CD1c-positive myeloid dendritic cell (primary cell): ENCODE measurements at regions not wholly inside any gene's neighbourhood (a gene's known extent, or its start where the extent isn't known, plus 50 kb on each side); places are given as distances from the start of the nearest gene placed in this dataset.

Source experiments
- DNase-seq: peaks from one replicate; pipeline ENCODE4 v3.0.0-alpha.2; 2016; ENCODE audit errors: extremely low spot score

GRCh38 chr5:82396871-82397514 lies 118.8 kb upstream of the RPS23 start:
- no peak for DNase-seq

DNA sequence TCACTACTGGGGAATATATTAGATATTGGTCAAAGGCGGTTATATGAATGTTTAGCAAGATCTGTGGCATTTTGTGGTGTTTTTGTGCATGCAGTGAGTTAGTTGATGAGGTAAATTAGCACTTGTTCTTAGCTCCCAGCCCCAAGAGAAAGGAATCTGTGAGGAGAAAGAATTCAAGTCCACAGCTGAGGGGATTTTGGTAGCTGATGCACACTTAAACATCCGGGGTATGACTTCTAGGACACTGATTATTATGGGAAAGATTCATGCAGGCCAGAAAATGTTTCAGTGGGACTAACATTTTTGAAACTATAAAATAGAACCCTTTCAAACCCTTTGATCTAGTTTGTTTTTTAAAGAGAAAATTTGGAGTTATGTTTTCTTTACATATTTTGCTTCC lies 118.2 kb upstream of the RPS23 start:
- no peak for DNase-seq

- no peak for DNase-seq
Observed at GRCh38 chr5:82393951-82394350, 115.8 kb upstream of the RPS23 start.

DNA sequence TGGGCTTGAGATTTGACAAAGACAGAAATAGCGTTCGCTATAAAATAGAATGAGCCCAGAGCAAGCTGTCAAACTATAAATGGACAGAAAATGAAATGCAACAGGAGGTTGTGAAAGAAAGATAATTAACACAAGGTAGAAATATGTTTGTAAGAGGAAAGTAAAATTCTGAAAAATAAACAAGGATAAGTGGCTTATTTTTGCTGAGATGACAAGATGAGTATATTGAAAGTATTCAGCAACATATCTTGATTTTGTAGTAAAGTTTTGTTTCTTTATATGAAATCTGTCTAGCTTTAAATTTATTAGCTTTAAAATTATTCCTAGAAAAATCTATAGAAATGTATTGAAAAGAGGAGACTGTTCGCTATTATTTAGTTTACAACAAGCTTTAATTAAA lies 111.9 kb upstream of the RPS23 start:
- DNase-seq = no peak

DNA sequence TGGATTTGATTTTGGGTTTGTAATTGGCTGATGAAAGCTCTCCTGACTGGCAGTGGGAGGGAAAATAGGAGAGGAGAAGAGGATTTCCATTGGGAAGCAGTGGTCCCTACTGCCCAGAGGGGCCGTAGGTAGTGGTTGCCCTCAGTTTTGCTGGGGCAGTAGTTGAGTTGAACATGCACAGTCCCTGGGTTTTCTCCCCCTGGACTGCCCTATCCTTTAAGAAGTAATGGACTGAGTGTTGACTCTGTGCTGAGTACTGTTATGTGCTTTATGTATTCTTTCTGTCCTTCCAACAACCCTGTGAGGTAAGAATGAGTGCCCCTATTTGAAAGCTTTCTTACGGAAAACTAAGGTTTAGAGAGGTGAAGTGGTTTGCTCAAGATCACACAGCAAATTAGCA lies 111.2 kb upstream of the RPS23 start:
- DNase-seq = no peak

- no peak for DNase-seq
Observed at GRCh38 chr5:82388181-82388580, 110.0 kb upstream of the RPS23 start.

DNA sequence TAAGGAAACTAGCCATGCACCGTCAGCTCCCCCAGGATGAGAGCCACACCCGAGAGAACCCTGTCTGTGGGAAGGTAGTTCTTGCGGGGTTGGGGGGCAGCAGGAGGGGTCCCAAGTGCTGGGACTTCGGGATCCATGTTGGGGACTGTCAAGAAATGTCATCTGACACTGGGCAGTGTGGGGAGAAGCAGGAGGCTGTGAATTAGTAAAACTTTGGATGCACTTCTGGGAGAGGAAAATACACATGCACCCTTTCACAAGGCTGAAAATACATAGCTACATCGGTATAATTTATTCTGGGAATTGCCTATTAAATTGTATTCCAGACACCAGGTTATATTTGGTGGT lies 109.6 kb upstream of the RPS23 start:
- DNase-seq = no peak

DNA sequence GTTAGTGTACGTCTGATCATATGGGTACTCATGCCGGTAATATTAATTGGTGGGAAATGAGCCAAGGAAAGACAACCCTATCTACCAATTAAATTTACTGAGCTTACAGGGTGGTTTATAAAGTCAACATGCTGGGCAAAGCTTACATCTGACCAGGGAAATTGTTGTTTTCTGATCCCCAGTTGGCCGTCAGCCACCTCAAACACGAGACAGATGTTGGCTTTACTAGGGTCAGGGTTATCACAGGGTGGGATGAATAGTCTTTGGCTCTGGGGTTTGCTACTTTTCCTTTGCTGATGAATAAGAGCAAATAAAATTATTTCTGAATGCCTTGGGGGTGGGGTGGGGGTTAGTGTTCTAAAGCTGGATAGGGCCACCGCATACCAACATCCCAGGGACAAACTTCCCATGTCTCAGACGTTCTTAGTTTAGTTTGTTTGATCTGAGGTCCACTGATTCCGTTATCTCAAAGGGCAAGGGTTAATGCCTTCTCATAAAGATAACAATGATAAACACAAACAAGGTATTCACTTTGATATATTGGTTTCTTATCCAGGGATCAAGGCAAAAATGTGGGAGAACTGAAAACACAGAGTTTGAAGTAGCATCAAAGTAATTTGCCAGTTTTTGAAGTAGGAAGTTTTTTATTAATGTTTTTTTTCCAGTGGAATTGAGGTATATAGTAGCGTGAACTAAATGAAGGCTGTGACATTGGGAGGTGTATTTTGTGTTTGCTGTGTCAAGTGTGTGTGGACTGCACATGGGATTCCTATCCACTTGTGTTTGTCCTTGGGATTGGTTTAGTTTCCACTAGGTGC lies 109.1 kb upstream of the RPS23 start:
- DNase-seq = no peak

GRCh38 chr5:82386576-82386975 lies 108.4 kb upstream of the RPS23 start:
- DNase-seq = no peak

DNA sequence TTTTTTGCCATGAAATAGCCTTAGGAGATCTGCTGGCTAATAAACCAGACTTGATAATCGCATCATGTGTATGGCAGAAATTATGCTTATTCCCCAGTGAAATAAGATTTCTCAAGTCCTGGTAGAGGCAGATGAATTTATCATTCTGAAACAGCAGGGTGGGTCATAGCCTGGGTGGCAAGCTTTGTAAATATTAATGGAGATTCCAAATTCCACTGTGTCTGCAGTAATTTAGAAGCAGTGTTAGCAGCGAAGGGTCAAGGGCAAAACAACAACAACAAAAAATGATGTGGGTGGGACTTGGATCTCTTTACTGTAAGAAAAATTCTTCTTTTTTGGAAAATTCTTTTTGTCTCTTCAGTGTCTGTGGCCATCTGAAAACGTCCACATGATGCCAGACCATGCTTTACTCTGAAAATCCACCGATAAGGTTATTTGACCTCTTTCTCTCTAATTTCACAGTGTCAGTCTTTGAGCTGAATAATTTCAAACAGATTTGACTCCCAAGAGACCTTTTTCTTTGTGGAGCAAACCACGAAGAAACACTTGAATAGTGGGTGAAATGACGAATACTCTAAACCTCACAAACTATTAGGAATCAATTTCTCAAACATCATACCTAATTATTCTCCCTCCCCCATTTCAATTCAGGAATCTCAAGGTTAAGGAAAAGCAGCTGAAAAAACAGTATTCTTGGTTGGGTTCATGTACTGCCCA lies 106.0 kb upstream of the RPS23 start:
- DNase-seq = no peak

DNA sequence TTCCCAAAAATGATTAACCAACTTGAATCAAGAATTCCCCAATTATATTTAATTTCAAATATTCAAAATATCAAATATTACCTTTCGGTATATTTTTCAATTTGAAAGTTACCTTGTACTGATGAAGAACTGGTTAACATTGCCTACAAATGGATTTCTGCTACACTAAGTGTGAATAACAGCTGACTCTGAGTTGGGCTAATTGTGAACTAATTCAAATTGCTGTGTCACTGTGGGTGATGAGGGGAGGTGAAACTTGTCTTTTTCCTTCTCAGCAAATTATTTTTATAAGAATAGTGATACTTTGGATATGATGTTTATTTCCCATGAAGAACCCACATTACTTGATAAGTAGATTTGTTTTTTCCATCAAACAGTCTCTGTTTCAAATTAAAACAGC lies 103.4 kb upstream of the RPS23 start:
- DNase-seq = no peak

GRCh38 chr5:82376307-82376706 lies 98.2 kb upstream of the RPS23 start:
- no peak for DNase-seq

DNA sequence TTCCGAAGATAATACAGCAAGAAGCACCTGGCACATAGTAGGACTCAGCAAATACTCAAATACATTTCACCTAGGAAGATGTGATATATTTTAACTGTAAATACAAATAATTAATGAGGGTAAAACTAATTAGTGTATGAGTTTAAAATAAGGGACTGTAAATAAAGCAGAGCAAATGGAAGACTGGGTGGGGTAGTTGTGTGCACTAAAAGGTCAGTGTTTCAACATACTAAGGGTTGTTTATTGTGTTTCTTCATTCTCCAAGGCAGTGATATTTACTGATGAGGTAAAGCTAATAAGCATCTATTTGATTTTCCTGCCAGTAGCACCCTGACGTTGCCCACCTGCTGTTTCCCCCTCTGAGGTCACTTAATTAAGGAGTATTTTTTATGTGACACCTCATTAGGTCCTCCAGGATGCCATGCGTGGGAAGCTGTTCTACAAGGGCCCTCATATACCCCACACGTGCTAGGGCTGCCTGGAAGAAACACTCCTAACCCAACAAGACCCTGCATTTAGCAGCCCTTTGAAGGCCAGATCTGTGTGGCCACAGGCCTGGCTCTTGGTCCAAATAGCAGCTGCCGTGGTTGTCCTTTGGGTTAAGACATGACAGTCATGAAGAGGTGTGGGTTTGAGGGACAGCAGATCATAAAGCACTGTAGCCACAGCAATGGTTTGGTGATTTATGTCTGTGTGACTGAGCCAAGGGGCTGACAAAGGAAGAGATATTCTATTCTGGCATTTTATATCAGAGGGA lies 97.5 kb upstream of the RPS23 start:
- no peak for DNase-seq

GRCh38 chr5:82374637-82375036 lies 96.5 kb upstream of the RPS23 start:
- no peak for DNase-seq

DNA sequence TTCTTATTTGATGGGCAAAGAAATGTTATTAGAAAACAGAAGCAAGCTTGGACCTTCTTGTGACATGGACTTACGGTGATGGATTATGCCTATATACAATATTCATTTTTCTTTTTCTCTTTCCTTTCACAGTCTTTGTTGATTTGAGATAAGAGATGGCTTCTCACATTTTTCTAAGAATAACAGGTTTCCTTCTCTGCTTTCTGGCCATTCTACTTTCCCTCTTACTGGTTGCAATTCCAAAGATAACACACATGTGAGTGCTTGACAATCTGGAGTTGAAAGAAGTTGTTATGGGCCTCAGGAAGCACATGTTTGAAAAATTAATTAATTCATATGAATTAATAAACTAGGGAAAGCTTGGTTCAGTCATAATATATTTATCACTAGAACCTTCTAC lies 89.8 kb upstream of the RPS23 start:
- no peak for DNase-seq

DNA sequence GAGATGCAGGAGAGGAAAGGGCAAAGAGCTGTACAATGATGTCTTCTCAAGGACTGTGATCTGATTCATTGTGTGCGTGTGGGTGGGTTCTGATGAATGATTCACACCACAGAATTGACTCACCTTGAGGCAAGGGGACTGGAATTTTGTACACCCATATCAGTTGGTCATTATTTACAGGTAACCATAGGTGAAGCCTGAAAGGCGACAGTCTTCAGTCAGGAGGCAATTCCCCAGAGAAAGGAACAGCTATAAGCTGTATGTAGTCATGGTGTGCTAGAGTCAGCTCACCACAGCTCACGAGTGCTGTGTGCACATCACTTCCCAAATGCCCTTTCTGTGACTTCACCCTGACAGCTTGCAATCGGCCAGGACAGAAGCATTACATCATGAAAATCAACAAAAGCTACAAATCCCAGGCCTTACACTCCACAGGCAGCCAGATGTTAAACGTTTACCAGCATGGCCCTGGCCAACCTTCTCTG lies 87.6 kb upstream of the RPS23 start:
- peak; percentile 5 for DNase-seq

DNA sequence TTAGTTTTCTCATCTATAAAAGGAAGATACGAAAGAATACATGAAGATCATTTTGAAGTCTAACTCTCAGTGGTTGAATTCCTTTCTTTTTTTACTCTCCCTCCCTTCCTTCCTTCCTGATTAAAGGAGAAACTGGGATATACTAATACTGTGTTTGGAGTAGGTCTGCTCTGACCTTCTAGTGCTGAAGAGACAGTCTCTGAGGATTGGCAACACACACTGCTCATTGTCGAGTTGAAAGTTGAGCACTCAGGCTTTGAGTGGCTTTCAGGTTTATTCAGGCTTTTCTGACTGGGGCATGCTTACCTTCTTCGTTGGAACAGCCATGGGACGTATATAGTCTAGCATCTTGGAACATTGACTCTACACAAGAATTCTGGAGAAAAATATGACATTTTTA lies 86.9 kb upstream of the RPS23 start:
- no peak for DNase-seq

DNA sequence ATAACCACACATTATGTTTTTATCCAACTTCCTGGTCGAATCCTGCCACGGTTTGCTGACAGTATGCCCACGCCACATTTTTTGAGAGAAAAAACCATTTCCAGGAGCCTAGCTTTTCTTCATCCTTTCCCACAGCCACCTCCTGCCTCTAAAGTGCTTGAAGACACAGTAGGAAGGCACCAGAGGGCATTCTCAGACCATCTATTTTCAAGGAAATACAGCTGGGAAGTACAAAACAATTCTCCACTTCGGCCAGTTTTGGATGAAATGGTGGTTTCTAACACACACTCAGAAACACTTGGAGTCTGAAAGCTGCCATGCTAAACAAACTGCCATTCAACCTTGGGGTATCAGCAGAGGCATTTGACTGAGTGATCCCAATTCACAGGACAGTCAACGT lies 86.3 kb upstream of the RPS23 start:
- no peak for DNase-seq

- DNase-seq = no peak
Observed at GRCh38 chr5:82363524-82363923, 85.4 kb upstream of the RPS23 start.

DNA sequence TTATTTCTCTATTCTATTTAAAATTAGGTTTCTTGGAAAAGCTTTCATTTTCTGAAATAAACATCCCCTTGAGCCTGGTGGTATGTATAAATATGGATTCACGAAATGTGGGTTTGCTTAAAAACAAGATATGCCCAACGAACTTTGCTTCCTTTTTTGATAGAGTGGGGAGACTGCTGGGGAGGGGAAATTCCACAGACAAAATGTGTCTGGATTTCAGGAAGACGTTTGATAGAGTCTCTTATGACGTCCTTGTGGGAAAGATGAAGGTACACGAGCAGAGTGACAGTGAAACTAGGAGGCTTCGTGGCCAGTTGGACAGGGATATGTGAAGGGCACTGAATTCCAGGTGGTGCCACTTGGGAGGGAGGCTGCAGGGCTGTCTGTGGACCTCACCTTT lies 84.5 kb upstream of the RPS23 start:
- DNase-seq = peak; percentile 13

GRCh38 chr5:82360022-82360421 lies 81.9 kb upstream of the RPS23 start:
- no peak for DNase-seq

DNA sequence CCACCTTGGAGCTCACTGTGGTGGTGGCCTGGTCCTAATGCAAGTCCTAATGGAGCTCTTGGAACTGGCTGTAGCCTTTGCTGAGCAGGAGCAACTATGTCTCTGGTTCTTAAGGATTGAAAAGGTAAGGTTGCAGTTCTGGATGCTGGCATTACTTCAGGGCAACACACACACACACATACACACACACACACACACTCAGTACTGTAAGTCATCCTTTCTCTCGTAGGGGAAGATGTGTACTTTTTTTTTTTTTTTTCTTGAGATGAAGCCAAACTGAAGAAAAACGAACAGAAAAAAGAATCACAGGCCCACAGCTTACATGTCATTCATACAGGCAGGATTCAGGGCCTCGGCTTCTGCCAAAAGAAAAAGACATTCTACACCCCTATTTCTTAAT lies 81.1 kb upstream of the RPS23 start:
- no peak for DNase-seq
